Neural cell (in vitro differentiated cells): ENCODE measurements at regions not wholly inside any gene's neighbourhood (a gene's known extent, or its start where the extent isn't known, plus 50 kb on each side); places are given as distances from the start of the nearest gene placed in this dataset.

ENCODE experiments used
- CTCF ChIP-seq: fragments of 450-650 bp; IDR thresholded peaks from 2 replicates; pipeline ENCODE4 v1.5.1; 2014; ENCODE audit warnings: antibody characterized with exemption, mild to moderate bottlenecking, moderate library complexity; ENCODE audit not compliant: poor library complexity, severe bottlenecking
- EP300 ChIP-seq: fragments of 450-650 bp; conservative IDR thresholded peaks from 2 replicates; pipeline ENCODE4 v1.6.1; 2014; ENCODE audit warnings: antibody characterized with exemption, mild to moderate bottlenecking, moderate library complexity; ENCODE audit not compliant: poor library complexity, severe bottlenecking
- POLR2AphosphoS5 ChIP-seq: IDR thresholded peaks from 2 replicates; pipeline ENCODE4 v1.6.1; 2012

- no peak for TF ChIP-seq CTCF
- TF ChIP-seq POLR2AphosphoS5: no peak
- TF ChIP-seq EP300: no peak
Observed at GRCh38 chr10:101289541-101289940, 60.3 kb upstream of the LBX1 start.
